HG02763 (cell line): ENCODE measurements at regions not wholly inside any gene's neighbourhood (a gene's known extent, or its start where the extent isn't known, plus 50 kb on each side); places are given as distances from the start of the nearest gene placed in this dataset.

Source experiments
- ATAC-seq: cut with Tn5 transposase; IDR thresholded peaks from one replicate; pipeline ENCODE4 v1.9.1; 2021; ENCODE audit warnings: mild to moderate bottlenecking, moderate library complexity; ENCODE audit not compliant: unreplicated experiment

GRCh38 chr6:15781890-15782289 lies 119.1 kb upstream of the DTNBP1 start:
- no peak for ATAC-seq

- ATAC-seq = no peak
These were observed 118.5 kb upstream of the DTNBP1 start for GRCh38 chr6:15781333-15781732.

DNA sequence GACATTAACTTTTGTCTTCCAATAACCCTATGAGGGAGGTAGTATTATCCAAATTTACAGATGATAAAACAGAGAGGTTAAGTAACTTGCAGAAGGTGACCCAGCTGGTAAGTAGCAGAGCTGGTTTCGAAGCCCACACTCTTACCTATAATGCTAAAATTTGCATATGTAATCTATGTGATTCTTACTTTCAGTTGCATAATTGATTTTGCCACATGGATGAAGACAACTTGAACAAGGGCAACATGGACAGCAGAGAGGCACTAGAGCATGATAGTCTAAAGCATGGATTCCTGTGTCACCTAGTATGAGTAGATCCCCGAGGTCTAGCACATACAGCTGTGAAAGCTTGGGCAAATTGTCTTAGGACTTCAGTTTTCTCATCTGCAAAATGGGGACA lies 117.6 kb upstream of the DTNBP1 start:
- ATAC-seq = no peak

- no peak for ATAC-seq
These were observed 116.9 kb upstream of the DTNBP1 start for GRCh38 chr6:15779726-15780125.

GRCh38 chr6:15776458-15776980 lies 113.7 kb upstream of the DTNBP1 start:
- ATAC-seq = no peak

DNA sequence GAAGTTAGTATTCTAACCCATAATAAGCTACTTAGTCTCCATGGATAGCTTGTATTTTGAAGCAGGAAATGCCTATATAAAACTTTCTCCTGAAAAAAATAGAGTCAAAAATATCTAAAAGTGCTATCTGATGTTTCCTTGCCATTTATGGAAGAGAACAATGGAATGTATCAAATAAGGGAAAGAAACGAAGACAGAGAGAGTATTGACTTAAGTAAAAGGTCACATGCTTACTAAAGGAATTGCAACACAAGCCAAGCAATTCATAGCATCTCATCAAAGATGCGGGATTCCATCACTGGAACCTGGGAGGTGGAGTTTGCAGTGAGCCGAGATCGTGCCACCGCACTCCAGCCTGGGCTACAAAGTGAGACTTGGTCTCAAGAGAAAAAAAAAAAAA lies 112.9 kb upstream of the DTNBP1 start:
- no peak for ATAC-seq

GRCh38 chr6:15775076-15775634 lies 112.3 kb upstream of the DTNBP1 start:
- no peak for ATAC-seq

DNA sequence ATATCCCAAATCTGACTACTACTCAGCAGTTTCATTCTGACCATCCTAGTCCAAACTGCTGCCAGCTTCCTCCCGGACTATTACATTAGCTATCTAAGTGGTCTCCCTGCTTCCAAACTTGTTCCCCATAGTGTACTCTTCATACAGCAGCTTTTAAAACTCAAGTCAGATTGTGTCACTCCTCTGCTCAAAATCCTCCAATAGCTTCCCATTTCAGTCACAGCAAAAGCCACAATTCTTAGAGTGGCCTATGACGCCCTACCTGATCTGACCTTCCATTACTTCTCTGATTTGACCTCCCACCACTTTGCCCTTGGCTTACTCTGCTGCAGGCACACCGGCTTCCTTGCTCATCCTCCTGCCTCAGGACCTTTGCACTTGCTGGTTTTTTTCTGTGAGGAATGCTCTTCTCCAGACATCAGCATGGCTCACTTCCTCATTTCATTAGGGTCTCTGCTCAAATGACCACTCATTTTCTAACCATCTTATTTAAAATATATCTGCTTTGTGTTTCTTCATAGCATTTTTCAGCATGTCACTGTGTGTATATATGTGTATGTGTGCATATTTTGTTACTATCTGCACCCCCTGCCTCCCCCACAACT lies 111.1 kb upstream of the DTNBP1 start:
- ATAC-seq = no peak

GRCh38 chr6:15770347-15771143 lies 107.7 kb upstream of the DTNBP1 start:
- peak; percentile 54 for ATAC-seq

- ATAC-seq = no peak
These were observed 106.7 kb upstream of the DTNBP1 start for GRCh38 chr6:15769511-15770018.

DNA sequence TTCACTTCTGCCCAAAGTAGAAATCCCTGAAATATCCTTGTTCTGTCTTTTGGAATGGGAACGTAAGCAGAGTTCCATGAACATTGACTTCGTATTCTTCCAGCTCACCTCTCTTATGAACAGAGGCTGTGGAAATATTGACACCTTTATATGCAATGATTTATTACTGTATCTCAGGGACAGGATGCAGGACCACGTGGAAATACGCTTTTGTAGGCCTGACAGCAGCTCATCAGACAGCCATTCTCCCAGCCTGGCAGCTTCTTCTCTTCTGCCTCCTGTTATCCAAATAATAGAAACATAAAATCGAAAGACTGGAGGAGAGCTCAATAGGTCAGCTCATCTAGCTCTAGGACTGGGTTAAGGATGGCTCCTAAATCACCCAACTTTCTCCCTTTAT lies 106.2 kb upstream of the DTNBP1 start:
- no peak for ATAC-seq

- ATAC-seq = no peak
These were observed 101.0 kb upstream of the DTNBP1 start for GRCh38 chr6:15763837-15764236.

GRCh38 chr6:15763364-15763763 lies 100.5 kb upstream of the DTNBP1 start:
- no peak for ATAC-seq

DNA sequence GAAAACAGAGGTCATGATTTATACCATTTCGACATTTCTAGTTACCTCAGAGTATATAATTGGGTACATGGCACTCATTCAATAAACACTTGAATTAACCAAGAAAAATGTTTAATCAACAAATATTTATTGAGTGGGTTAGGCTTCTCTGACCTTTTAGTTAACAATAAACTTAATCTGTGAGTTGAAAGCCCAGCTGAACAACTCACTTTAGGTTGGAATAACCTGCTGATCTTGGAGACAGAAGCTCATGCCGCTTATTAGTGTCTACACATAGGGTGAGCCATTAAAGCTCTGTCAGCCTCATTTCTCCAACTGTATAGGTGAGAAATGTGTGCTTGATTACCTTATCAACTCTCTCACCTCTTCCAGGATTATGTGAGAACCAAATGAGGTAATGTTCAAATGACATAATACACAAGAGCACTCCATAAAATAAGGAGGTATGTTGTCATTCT lies 98.2 kb upstream of the DTNBP1 start:
- ATAC-seq = no peak

DNA sequence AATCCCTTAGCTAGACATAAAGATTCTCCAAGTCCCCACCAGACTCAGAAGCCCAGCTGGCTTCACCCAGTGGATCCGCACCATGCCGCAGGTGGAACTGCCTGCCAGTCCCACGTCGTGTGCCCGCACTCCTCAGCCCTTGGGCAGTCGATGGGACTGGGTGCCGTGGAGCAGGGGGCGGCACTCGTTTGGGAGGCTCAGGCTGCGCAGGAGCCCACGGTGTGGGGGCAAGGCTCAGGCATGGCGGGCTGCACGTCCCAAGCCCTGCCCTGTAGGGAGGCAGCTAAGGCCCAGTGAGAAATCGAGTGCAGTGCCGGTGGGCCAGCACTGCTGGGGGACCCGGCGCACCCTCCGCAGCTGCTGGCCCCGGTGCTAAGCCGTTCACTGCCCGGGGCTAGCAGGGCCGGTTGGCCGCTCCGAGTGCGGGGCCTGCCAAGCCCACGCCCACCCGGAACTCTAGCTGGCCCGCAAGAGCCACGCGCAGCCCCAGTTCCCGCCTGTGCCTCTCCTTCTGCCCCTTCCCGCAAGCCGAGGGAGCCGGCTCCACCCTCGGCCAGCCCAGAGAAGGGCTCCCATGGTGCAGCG lies 95.9 kb upstream of the DTNBP1 start:
- no peak for ATAC-seq

- no peak for ATAC-seq
These were observed 92.7 kb upstream of the DTNBP1 start for GRCh38 chr6:15755526-15755925.

- no peak for ATAC-seq
These were observed 91.9 kb upstream of the DTNBP1 start for GRCh38 chr6:15754706-15755079.

- ATAC-seq = no peak
These were observed 91.3 kb upstream of the DTNBP1 start for GRCh38 chr6:15754035-15754705.

- no peak for ATAC-seq
These were observed 90.0 kb upstream of the DTNBP1 start for GRCh38 chr6:15752820-15753219.

DNA sequence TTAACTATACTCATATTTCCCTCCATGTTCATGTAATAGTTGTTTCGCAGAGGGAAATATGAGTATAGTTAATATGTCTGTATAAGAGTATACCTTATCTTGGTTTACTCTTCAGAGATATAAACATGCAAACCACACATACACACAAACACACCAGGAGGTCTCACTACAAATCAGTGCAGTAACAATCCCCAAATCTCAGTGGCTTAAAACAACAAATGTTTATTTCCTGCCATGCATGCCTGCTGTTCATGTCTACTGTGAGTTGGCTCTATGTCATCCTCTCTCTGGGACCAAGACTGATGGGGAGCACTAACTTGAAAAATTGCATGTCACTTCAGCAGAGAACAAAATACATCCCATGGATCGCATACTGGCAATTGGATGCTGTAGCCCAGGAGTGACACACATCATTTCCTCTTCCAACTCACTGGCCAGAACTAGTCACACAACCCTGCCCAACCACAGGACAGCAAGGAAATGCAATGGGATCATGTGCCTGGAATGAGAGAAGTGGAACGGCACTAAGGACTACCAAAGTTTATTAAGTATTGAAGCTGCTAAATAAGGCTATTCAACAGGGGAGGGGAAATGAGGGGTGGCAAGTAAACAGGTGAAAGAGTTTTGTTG lies 89.0 kb upstream of the DTNBP1 start:
- no peak for ATAC-seq
